ENCODE measurements at regions not wholly inside any gene's neighbourhood (a gene's known extent, or its start where the extent isn't known, plus 50 kb on each side); places are given as distances from the start of the nearest gene placed in this dataset.

DNA sequence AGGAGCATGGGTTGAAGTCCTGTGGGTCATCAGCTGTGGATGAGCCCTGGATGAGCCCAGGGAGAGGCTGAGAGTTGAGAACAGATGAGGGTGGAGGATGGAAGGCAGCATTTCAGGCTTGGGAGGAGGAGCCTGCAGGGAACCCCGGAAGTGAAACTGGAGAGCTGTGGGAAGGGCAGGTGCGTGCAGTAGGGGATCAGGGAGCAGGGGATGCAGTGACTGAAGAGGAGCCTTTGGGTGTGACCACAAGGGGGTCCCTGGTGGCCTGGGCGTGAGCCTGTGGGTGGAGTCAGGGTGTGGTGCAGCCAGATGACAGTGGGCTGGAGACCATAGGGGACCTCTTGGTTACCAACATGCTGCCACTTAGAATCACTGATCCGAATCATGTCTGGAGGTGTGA is 115.5 kb downstream of the PAPOLA start:
- DNase-seq: no peak

DNA sequence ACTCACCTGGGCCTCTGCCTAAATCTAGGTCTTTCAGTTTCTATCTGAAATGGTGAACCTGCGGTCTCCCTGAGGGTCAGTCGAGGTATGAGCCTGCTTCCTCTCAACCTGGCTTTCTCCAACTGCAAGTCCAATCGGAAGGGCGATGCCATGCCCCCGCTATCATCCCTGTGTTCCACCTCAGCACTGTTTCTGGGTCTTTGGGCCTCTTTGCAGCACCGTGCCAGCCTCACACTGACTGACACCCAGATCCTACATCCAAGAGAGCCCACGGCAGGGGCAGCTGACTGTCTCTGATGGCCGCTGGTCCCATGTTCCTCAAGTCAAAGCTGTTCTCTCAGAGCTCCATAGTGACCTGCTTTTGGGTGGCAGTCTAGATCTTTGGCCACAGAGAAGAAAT is 120.7 kb downstream of the PAPOLA start:
- no peak for DNase-seq

DNA sequence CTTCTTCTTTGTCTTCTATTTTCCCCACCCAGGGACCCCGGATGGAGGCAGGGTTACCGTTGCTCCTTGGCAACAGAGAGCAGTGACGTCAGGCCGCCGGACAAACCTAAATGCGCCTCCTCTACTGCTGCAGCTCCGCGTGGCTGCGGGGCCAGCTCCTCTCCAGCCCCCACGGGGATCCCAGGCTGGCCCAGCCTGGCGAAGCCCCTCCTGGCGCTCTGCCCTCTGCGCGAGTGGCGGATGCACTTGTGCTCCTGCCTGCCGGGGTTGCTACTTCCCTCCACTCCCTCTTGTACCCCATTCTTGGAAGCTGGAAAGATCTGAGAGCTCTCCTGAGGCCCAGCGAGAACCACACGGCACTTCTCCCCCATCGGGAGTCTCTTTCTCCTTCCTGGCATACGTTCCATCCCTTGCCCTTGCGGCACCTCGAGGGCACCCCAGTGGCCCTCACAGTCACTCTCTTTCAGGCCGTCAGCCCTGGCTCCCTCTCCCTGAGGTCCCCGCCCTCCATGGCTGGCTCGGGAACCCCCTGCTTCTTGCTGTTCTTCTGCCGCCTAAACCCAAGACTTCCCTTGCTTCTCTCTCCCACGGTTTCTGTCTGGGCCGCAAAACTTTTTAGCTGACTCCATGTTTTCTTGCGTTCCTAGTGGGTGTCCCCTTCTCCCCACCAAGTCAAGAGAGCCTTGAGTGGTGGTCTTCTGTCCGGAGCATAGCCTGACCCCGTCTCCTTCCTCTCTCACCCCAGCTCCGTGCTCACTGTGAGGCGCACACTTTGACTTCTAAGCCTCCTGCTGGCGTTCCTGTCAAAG is 121.7 kb downstream of the PAPOLA start:
- DNase-seq: no peak

DNA sequence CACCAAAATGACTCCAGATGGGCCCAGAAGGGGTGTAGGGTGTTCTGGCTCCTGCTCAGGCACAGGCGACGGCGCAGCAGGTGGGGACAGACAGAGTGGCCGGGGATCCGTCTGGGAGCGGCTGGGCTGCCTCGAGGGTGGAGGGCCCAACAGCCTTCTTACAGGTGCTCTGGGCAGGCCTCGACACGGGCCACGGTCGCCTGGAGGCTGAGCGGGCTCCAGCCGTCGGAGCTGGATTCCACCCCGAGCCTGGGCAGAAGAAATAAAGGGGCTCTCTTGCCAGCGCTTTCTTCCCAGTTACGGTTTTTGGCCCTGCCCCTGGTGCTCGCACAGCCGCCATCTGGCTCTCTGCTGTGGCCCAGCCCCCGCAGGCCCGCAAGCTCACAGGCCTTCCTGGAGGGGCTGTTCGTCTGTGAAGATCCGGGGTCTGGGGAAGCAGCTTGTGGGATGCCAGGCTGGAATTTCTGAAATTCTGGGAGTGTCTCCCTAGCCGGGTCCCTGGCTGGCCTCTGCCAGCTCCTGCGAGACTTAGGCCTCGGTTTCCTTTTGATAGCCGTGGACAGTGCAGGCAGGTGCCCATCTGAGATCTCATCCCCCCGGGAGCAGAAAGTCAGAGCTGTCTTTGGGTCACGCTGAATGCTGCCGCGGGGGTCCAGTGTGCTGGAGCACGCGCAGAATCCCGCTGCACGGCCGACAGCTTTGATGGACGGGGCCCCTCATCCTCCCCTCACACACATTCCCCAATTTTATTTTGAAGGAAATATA is 122.7 kb downstream of the PAPOLA start:
- DNase-seq: no peak

DNA sequence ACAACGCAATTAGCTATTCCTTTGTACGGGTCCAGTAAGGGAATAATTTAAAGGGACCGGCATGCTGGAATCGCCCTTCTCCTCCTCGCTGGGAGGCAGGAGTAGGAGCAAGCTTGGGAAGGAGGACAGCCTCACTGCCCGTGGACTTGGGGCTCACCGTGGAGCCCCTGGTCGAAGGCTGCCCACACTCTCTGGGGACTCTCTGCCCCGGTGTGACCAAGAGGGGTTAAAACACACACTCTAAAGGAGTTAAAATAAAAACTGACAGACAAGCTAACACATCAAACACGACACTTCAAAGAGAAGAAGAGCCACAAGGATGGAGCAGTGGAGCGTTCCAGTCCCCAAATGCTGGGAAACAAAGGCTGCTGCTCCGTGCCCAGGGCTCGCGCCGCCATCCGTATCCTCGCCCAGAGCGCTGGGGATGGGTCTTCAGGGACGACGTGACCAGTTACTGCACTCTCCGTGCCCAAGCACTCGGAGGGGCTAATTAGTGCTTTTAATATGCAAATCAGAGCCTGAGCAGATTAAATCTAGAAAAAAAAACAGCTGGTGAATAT is 123.3 kb downstream of the PAPOLA start:
- DNase-seq: no peak

DNA sequence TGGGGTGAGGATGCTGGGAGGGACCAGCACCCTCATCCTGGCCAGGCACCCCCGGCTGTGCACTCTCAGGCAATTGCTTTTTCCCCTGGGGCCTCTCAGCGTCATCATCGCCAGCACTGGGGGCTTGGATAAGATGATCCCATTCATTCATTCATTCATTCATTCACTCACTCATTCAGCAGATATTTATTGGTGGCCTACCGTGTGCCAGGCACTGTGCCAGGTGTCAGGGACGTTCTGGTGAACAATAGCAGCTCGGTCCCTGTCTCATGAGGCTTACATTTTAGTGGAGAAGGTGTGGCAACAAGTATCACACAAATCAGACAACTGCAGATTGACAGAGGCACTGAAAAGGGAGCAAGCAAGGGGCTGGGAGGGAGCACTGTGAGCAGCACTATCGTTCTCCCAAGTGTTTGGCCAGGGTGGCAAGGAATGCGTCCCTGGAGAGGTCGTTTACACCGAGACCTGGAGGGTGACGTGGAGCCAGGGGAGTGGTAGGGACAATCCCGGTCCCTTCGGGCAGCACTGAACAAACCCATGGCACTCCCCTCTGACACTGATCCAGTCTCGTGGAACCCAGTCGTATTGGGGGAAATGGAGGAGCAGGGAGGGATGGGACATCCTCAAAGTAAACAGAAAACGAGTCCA is 124.1 kb downstream of the PAPOLA start:
- no peak for DNase-seq

DNA sequence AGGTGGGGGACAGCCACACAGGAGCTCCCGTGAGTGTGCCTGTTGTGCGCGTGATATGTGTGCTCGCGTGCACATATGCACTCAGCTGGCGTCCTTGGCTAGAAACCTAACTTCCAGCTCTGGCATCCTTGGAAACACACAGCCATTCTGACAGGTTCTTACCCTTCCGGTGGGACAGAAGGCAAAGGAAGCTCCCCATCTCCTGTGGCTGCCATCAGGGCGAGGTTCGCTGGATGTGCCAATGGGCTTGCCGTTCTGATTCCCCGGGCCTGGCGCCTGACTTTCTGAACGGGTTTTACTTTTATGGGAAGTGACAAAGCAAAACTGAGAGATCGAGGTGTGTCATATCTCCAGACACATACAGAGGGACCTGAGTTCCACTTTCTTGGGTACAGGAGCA is 124.7 kb downstream of the PAPOLA start:
- peak; percentile 6 to 8 for DNase-seq

DNA sequence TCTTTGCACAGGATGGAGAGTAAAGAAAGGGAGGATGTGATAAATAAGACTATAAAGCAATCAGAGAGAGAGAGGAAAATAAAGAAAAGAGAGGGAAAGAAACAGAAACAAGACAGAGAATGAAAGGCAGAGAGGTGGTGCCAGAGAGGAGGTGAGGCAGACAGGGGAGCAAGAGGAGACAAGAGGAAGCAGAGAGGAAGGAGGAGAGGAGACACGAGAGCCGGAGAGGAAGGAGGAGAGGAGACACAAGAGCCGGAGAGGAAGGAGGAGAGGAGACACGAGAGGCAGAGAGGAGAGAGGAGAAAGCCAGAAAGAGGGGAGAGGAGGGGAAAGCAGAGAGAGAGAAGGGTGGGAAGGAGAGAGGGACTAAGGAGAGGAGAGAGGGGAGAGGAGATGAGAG is 125.2 kb downstream of the PAPOLA start:
- no peak for DNase-seq

DNA sequence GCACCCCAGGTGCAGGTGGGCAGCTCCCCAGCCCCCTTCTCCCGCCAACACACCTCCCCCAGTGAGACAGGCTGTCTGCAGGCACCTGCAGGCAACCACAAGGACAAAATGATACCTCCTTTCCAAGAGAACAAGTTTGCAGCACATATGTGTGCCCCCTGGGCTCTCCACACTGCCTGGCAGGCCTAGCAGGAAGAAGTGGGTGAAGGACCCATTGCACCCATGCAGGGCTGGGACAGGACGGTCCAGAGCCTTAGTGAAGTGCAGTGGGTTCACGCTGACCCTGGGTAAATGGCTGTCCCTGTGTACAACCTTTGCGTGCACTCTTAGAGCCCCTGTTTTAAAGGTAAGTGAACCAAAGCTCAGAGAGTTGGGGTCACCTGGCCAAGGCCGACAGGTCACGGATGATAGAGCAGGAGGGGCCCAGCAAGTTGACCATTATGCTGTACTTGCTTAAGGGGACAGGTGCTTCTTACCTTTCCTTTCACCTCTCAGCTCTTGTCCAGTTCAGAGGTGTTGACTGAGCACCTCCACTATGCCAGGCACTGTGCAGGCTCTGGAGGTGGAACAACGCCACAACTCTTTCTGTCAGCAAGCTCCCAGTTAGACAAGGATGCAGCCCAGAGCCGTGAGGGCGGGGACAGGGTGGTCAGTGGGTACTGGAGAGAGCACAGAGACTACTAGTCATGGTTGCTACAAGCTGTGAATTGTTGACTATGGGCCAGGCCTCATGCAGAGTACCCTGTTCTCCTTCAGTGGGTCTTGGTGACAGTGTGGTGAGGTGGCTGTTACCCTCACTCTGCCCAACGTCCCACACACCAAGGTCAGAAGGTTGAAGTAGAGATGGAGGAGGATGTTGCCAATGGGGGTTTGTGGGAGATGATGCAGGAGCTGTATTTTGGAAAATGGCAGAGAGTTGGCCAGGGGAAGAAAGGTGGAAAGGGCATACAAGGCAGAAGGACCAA is 125.9 kb downstream of the PAPOLA start:
- no peak for DNase-seq

DNA sequence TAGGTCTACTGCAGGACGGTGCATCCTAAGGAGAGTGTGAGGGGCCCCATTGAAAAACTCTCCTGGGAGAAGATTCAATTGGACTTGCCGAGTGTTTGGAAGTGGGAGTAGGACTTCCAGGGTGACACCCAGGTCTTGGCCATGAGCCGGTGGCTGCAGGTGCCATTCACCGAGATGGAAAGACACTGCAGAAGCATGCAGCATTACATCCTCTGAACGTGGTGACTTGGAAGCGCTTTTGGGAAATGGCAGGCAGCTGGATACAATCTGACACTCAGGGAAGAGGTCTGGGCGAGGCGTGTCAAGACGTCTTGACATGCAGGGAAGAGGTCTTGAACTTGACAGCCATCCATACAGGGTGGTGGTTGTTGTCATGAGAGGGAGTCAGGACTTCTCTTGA is 126.9 kb downstream of the PAPOLA start:
- DNase-seq: no peak

DNA sequence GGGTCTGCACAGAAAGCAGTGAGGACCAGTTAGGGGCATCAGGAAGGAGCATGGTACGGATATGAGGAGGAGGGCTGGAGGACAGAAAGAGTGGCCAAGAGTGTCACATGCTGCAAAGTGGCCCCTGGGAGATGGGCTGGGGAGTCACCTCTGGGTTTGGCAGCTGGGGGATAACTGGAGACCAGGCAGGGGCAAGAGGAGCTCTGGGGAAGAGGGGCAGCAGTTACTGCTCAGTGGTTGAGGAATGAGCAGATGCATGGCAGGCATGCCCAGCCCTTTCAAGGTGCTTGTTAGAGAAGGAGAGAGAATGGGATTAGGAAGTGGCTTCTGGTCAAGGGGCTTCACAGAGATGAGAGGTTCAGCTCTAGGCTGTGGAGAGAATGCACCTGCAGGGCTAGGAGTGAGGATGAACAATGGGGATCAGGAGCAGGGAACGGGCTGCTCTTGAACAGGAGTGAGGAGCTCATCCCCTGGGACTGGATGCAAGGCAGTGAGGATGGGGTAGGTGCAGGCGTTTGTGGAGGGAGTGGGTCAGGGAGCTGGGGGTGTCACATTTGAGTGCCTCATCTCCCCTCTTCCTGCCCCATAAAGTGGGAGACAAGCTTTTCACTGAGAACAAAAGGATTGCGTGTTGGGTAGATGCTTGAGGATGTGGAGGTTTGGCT is 127.5 kb downstream of the PAPOLA start:
- no peak for DNase-seq

DNA sequence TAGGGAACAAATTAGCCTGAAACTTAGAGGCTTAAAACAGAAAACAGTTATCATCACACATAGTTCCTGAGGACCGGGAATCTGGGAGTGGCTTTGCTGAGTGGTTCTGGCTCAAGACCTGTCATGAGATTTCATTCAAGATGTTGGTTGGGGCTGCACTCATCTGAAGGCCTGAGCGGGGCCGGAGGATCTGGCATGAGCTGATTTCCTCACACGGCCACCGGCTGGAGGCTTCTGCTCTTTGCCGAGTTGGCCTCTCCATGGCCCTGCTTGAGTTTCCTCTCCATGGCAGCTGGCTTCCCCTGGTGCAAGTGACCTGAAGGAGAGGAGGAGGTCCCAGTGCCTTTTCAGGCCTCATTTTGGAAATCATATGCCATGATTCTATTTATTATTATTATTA is 128.1 kb downstream of the PAPOLA start:
- no peak for DNase-seq

DNA sequence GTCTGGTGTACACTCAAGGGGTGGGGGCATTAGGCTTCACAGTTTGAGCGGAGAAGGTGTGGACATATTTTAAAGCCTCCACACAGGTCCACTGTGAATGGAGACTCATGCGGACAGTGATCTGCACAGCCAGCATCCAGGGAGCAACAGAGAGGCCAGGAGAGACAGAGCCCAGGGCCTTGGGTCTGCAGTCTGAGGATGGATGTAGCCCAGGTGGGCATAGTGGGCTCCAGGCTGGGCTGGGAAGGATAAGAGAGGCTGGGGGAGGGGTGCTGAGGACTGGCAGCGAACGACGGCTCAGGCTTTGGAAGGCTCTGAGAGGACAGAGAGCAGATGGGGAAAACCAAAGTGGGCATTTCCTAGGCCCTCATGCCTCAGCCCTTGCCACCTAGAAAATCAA is 128.8 kb downstream of the PAPOLA start:
- DNase-seq: no peak

DNA sequence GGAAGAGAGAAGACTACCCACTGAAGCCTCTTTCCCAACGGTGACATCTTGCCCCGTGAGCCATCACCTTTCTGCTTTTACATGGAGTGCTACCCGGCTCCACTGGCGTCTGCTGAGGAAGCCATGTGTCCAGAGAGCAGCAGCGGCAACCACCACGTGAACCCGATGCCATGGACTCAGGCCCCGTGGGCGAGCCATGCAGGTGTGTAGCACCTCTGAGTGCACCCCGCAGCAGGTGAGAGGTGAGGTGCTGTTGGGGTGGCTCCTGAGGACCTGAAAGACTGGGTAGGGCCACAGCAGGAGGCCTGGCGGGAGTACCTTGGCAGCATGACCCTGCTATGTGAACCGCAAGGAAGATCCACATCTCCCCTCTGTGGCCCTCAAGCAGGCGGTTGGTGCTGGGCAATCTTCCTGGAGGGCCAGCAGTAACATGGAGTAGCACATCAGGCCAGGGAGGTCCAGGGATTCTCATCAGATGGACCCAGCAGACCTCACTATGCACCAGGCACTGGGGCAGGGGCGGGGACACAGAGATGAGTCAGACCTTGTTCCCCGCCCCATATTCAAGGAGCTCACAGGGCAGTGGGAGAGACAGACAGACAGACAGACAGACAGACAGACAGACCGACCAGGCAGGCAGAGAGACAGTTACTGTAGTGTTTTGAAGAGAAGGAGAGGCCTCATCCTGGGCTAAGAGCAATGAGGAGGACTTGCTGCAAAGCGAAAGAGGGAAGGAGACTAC is 129.6 kb downstream of the PAPOLA start:
- DNase-seq: no peak

DNA sequence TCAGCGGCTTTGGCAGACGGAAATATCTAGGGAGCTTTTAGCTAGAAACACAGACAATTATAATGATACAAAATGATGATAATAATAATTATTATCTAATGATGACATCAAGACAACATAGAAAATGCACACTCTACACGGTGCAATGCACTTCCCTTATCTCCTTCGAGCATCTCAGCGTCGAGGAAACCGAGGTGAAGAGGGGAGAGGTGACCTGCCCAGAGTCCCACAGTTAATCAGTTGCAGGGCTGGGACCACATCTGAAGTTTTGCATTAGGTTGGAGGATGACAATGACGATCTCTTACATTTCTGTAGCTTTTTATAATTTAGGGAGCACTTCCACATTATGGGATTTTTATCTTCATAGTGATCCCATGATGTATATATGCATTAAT is 130.2 kb downstream of the PAPOLA start:
- DNase-seq: no peak

DNA sequence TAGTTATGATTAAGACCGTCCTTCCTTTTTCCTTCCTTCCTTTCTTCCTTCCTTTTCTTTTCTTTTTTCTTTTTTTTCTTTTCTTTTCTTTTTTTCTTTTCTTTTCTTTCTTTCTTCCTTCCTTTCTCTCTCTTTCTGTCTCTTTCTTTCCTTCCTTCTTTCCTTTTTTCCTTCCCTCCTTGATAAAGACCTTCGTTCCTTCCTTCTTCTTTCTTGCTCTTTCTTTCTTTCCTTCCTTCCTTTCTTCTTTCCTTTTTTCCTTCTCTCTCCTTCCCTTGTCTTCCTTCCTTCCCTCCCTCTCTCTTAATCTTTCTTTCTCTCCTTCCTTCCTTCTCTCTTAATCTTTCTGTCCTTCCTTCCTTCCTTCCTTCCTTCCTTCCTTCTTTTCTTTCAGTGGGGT is 130.9 kb downstream of the PAPOLA start:
- DNase-seq: no peak

DNA sequence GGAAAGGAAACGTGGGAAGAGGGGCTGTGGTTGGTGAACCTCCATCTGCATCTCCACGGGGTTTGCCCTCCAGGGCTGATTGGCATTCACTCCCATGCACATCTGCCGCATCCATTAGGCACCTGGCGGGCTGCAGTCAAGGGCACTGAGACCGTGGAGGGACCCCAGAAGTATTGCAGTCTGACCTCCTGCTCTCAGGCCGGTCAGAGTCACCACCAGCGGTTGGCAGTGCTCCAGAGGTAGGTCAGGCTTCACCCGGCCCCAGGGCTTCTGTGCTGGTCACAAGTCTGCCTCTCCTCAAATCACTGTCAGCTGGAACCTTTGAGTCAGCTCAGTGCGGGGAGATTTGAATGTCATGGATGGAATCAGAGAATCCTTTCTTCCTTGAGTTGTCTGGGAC is 132.3 kb downstream of the PAPOLA start:
- no peak for DNase-seq

DNA sequence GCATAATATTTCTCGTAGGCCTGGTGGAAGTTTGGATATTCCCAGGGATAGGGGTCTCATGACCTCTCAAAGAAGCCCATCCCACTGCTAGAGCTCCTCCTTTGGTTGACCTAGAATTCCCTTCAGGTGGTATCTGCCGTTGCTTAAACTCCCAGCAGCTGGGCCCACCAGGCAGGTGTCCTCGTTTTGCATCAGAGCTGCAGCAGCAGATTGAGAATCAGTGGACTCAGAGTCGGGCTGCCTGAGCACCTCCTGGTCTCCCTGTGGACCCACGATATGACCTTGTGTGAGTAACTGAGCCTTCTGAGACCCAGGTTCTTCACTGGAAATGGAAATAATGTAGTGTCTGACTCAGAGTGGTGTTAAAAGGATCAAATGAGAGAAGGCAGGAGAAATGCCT is 132.7 kb downstream of the PAPOLA start:
- DNase-seq: no peak

DNA sequence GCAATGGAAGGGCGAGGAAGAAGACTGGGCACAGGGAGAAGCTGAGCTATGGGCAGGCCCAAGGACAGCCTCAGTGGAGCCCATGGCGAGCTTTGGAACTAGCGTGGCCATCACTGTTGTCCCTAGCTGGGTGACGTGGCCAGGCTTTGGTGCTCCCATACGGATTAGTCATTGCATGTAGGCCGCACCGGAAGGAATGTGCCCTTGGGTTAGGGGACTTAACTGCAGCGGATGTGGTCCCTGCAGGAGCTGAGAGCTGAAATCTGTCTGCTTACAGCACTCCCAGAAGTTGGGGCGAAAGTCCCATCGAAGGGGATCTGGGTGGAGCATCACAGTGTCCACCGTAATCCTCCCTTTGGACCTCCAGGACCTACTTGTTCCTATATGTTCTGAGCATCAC is 133.7 kb downstream of the PAPOLA start:
- DNase-seq: no peak

DNA sequence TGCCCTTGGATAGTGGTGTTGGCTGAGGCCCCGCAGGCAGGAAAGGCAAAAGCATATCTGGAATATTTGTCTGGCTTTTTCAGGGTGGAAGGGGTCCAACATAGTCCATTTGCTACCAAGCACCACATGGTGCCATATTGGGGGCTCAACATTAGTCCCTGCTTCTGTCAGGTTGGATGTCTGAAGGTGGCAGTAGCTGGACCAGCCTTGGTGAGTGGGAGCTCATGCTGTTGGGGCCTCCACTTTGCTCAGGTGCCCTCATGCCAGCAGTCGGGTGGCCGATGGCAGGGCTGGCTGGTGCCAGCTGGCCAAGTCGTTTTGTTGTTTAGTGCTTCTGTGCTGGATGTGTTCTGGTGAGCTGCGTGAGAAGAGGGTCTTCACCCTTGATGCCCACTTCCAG is 135.3 kb downstream of the PAPOLA start:
- DNase-seq: no peak
